ENCODE measurements at regions not wholly inside any gene's neighbourhood (a gene's known extent, or its start where the extent isn't known, plus 50 kb on each side); places are given as distances from the start of the nearest gene placed in this dataset.
A peak's percentile ranks its signal among the peaks of the same experiment; 100 is the strongest.
"Not testable (repeated sequence)": the region's sequence is repeated elsewhere in the genome, so short reads cannot be mapped to it uniquely, and the experiment has no call there.

GRCh38 chr5:13003457-13003856 lies 941.0 kb downstream of the DNAH5 start:
- no peak for DNase-seq

- DNase-seq, result no peak
These were observed 944.8 kb downstream of the DNAH5 start for GRCh38 chr5:12999667-13000066.

GRCh38 chr5:12985142-12985541 lies 959.3 kb downstream of the DNAH5 start:
- DNase-seq, result no peak

- DNase-seq, result no peak
These were observed 969.6 kb downstream of the DNAH5 start for GRCh38 chr5:12974856-12975255.

- no peak for DNase-seq
These were observed 978.7 kb downstream of the DNAH5 start for GRCh38 chr5:12965804-12966203.

GRCh38 chr5:12959713-12960112 lies 984.8 kb downstream of the DNAH5 start:
- DNase-seq, result no peak

GRCh38 chr5:12952409-12952808 lies 992.1 kb downstream of the DNAH5 start:
- DNase-seq, result no peak

- DNase-seq, result no peak
These were observed 992.6 kb downstream of the DNAH5 start for GRCh38 chr5:12951846-12952245.

DNA sequence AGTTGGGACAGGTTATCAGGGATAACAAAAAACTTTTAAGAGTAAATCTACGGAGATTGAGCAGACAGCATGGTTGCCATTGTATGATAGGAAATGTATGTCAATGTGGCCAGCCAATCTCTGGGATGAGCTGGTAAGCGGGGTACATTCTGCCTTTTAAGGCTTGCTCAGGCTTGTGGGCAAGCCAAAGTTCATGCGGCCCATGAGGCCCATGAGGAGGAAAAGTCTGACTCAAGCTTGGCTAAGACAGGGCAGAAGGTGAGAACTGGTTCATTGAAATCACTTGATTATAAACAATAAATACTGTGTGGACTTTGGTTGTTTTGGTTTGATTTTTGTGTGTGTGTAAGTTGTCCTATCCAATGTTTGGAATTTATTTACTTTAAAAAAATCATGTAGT lies 997.1 kb downstream of the DNAH5 start:
- no peak for DNase-seq

GRCh38 chr5:12945477-12945876 lies 999.0 kb downstream of the DNAH5 start:
- not testable (repeated sequence) for DNase-seq

DNA sequence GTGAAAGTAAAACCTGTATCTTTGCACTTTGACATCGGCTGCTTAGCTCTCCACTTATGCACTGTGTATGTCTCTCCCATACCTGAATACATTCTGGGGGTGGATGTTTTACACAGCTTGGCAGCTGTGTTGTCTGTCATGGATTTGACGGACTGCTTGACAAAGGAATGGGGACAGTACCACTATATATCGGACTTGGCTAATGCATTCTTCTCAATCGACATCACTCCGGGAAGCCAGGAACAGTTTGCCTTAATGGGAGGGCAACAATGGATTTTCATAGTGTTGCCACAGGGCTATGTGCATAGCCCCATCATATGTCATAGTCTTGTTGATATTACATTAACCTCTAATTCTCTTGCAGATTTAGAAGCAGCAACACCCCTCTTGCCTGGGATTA lies 1008.3 kb downstream of the DNAH5 start:
- DNase-seq, result no peak

GRCh38 chr5:12934722-12935121 lies 1009.8 kb downstream of the DNAH5 start:
- DNase-seq, result peak; percentile 94

- no peak for DNase-seq
These were observed 1016.3 kb upstream of the CTNND2 start for GRCh38 chr5:12920527-12920926.

DNA sequence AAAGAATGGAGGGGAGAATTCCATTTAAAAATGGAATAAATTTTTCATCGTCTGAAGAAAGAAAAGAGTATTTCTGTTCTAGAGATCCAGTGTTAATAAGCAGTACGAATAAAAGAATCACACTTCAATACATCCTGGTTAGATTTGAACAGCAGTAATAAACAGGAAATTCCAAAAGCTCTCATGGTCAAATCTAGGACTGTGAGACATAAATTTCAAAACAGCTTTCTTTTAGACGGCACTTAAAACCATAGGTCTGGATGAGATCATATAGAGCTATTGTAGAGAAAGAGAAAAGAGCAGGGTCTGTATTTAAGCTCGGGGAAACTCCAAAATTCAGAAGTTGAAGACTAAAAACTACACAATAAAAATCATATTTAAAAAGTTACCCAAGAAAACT lies 1006.9 kb upstream of the CTNND2 start:
- DNase-seq, result no peak

GRCh38 chr5:12910641-12911040 lies 1006.4 kb upstream of the CTNND2 start:
- no peak for DNase-seq

- DNase-seq, result no peak
These were observed 998.4 kb upstream of the CTNND2 start for GRCh38 chr5:12902611-12903010.

DNA sequence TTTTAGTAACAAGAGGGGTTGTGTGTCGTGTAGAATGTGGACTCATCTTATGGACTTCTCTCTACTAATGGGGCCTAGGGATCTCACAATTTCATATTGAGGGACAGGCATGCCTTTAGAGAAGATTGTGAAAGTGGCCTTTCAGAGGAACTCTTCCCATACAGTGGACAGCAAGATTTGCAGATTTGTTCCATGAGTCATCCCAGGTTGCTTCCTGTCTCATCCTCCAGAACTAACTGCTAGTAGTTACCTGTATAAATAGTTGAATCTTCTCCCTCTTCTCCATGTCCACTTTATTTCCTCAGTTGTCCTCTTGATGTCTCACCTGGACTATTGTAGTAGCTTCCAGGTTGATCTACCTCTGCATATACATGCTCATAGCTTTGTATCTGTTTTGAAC lies 997.5 kb upstream of the CTNND2 start:
- peak; percentile 31 for DNase-seq

- DNase-seq, result no peak
These were observed 991.8 kb upstream of the CTNND2 start for GRCh38 chr5:12896086-12896485.

DNA sequence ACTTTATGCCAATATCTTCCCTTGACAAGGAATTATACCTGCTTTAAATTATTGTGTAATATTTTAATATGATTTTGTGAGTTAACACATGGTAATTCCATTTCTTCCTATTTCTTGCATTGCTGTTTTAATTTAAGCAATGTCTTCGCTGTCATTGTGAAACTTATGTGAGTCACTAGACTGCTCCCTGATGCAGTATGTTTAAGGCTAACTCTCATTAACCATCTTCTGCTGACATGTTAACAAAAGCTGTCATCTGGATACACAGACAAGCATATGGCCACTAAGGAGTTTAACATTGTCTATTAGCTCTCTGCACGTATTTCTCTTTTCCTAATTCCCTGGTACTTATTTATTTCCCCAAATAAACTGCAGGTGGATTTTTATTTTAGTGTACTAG lies 980.8 kb upstream of the CTNND2 start:
- DNase-seq, result no peak

DNA sequence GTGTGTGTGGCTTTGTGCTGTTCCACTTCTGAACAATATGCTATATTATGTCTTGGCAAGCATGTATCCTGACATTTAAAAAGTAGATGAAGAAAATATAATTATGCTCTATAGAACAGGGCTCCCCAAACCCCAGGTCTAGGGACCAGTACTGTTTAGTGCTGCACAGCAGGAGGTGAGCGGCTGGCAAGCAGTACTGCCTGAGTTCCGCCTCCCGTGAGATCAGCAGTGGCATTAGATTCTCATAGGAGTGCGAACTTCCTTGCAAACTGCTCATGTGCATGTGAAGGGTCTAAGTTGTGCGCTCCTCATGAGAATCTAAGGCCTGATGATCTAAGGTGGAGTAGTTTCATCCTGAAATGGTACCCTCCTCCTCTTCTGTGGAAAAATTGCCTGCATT lies 979.1 kb upstream of the CTNND2 start:
- DNase-seq, result no peak

- DNase-seq, result peak; percentile 44
These were observed 972.5 kb upstream of the CTNND2 start for GRCh38 chr5:12876541-12877298.

DNA sequence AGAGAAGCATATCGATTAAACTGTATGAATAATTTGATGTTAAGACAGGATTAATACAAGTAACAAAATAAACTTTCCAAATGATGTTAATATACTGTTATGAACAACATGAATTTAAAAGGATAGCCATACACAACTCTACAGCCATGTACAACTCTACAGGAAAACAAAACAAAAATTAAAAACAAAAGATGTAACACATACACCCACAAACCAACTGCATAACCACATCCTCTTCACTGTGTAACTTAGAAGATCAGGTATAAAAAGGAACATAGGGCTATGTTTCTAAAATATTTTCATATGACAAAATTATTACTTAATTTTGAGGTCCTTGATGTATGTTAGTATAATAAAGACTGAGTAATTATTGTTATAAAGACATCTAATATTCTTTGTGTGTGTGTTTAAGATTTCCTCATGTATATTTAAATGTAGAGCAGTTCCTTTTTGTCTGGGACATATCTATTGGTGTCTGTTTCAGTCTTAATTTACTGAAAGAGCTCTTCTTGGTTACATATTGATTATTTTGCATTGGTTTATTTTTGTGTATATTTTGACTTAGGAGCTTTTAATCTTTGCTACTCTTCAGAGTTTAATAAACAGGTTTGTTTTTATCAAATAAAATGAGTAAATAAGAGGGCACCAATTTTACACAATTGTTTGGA lies 966.8 kb upstream of the CTNND2 start:
- DNase-seq, result no peak

- DNase-seq, result no peak
These were observed 961.3 kb upstream of the CTNND2 start for GRCh38 chr5:12865529-12865928.

DNA sequence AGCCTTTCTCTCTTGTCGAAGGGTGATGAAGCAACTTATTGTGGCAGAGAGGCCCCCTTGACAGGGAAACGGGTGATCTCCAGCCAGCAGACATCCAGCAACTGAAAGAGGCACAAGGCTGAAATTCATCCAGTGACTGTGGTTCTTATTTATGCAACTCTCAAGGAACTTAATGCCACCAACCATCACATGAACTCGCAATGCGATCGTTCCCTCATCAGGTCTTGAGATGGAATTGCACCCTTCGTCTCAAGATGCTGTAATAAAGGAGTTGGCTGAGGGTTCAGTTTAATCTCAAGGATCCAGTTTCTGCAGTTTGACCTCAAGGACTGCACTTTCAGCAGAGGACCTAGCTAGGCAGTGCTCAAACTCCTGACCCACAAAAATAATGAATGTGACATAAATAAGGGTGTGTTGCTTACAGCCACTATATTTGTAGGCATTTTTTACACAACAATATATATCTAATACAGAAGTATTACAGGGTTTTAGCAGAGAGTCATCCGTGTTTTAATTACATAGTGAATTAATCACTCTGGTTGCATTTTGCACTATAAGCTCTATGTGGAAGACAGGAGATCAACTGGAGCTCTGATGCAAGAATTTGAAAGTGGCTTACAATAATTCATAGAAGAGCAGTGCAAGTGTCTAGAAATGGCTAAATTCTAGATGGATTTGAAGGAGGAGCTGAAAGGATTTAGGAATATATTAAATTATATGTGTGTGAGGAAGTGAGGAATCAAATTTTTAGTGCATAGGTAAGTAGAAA lies 957.8 kb upstream of the CTNND2 start:
- DNase-seq, result no peak
